ENCODE measurements at regions not wholly inside any gene's neighbourhood (a gene's known extent, or its start where the extent isn't known, plus 50 kb on each side); places are given as distances from the start of the nearest gene placed in this dataset.

GRCh38 chr10:120738658-120739057 is 112.5 kb upstream of the WDR11 start:
- Mint-ChIP-seq H3K4me1 (ENCODE audit: low read depth) (peaks cover 2% of the 10 kb centered on the region), H3K27ac (no peak overlapping the region), H3K9me3 (ENCODE audit: low read depth) (no peaks in the 10 kb centered on the region), H3K4me3 (ENCODE audit: low read depth) (no peak overlapping the region), H3K36me3 (ENCODE audit: insufficient read depth) (no peaks in the 10 kb centered on the region), H3K27me3 (peaks cover 14% of the 10 kb centered on the region)
- TF ChIP-seq CTCF (IDR thresholded peaks at IDR 0.05; ENCODE audit: unreplicated experiment): no peak
- DNase-seq (ENCODE audit: low spot score, unreplicated experiment): no peak

- no peaks in the 10 kb centered on the region for H3K36me3 Mint-ChIP-seq (ENCODE audit: insufficient read depth)
- H3K4me3 Mint-ChIP-seq (ENCODE audit: low read depth): no peak overlapping the region
- DNase-seq (ENCODE audit: low spot score, unreplicated experiment): no peak
- H3K9me3 Mint-ChIP-seq (ENCODE audit: low read depth): no peaks in the 10 kb centered on the region
- peaks cover 10% of the 10 kb centered on the region for H3K27me3 Mint-ChIP-seq
- H3K27ac Mint-ChIP-seq: no peak overlapping the region
- peaks cover 2% of the 10 kb centered on the region for H3K4me1 Mint-ChIP-seq (ENCODE audit: low read depth)
- TF ChIP-seq CTCF (IDR thresholded peaks at IDR 0.05; ENCODE audit: unreplicated experiment): no peak
Measured at GRCh38 chr10:120741396-120741795, 109.8 kb upstream of the WDR11 start.

GRCh38 chr10:120742373-120742772 is 108.8 kb upstream of the WDR11 start:
- no peak overlapping the region for H3K27ac Mint-ChIP-seq
- H3K27me3 Mint-ChIP-seq: peaks cover 10% of the 10 kb centered on the region
- no peaks in the 10 kb centered on the region for H3K36me3 Mint-ChIP-seq (ENCODE audit: insufficient read depth)

GRCh38 chr10:120744040-120744439 is 107.1 kb upstream of the WDR11 start:
- Mint-ChIP-seq H3K9me3 (ENCODE audit: low read depth) (no peaks in the 10 kb centered on the region), H3K4me3 (ENCODE audit: low read depth) (no peak overlapping the region), H3K36me3 (ENCODE audit: insufficient read depth) (no peaks in the 10 kb centered on the region), H3K4me1 (ENCODE audit: low read depth) (peaks cover 2% of the 10 kb centered on the region), H3K27ac (no peak overlapping the region), H3K27me3 (peaks cover 1% of the 10 kb centered on the region)
- no peak for TF ChIP-seq CTCF (IDR thresholded peaks at IDR 0.05; ENCODE audit: unreplicated experiment)
- DNase-seq (ENCODE audit: low spot score, unreplicated experiment): no peak

More at GRCh38 chr10:120742373-120742772, 108.8 kb upstream of the WDR11 start:
- DNase-seq (ENCODE audit: low spot score, unreplicated experiment): no peak
- H3K4me3 Mint-ChIP-seq (ENCODE audit: low read depth): no peak overlapping the region
- no peaks in the 10 kb centered on the region for H3K9me3 Mint-ChIP-seq (ENCODE audit: low read depth)
- H3K4me1 Mint-ChIP-seq (ENCODE audit: low read depth): peaks cover 2% of the 10 kb centered on the region
- no peak for TF ChIP-seq CTCF (IDR thresholded peaks at IDR 0.05; ENCODE audit: unreplicated experiment)

- Mint-ChIP-seq H3K36me3 (ENCODE audit: insufficient read depth) (no peaks in the 10 kb centered on the region), H3K4me3 (ENCODE audit: low read depth) (no peak overlapping the region), H3K27ac (no peak overlapping the region), H3K4me1 (ENCODE audit: low read depth) (peaks cover 2% of the 10 kb centered on the region), H3K9me3 (ENCODE audit: low read depth) (no peaks in the 10 kb centered on the region), H3K27me3 (no peaks in the 10 kb centered on the region)
- no peak for TF ChIP-seq CTCF (IDR thresholded peaks at IDR 0.05; ENCODE audit: unreplicated experiment)
- no peak for DNase-seq (ENCODE audit: low spot score, unreplicated experiment)
Measured at GRCh38 chr10:120746001-120746777, 105.0 kb upstream of the WDR11 start.

Data from progenitor cell of endocrine pancreas (in vitro differentiated cells).